GM18858 (cell line): ENCODE measurements at regions not wholly inside any gene's neighbourhood (a gene's known extent, or its start where the extent isn't known, plus 50 kb on each side); places are given as distances from the start of the nearest gene placed in this dataset.
"Not testable (repeated sequence)": the region's sequence is repeated elsewhere in the genome, so short reads cannot be mapped to it uniquely, and the experiment has no call there.

Experiments used
- ATAC-seq: cut with Tn5 transposase; IDR thresholded peaks from one replicate; pipeline ENCODE4 v1.9.1; 2021; ENCODE audit not compliant: unreplicated experiment

DNA sequence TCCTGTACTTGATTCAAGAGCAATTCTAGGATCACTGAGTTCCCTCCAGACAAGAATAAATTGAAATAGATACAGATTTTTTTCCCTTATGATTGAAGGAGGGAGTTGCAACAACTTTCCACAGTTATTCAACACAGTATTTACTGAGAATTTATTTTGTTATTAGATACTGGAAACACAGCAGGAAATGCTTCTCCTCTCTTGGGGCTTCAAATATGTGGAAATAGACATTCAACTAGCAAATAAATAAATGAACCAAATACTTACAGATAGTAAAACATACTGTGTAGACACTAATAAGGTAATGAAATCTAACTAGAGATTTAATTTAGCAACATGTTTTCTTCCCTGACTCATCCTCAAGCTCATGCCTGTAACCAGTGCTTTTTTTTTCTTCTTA, 169.2 kb downstream of the LNPK start:
- ATAC-seq: no peak

DNA sequence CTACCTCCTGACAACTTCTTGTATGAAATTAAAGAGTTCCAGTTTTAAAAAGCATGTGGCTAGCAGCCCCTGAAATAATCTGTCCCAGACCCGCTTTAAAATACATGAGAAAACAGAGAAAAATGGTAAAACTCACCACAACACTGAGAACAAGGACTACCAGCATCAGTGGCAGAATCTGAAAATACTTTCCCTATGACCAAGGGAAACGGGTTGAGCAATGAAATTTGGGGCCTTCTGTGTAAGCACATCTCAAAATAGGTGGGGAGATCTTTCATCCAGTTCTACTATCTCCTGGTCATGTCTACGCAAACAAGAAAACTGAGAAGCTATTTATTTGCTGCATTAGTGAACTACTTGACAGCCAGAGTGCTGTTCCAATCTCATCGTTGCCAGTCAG, 172.3 kb downstream of the LNPK start:
- no peak for ATAC-seq

DNA sequence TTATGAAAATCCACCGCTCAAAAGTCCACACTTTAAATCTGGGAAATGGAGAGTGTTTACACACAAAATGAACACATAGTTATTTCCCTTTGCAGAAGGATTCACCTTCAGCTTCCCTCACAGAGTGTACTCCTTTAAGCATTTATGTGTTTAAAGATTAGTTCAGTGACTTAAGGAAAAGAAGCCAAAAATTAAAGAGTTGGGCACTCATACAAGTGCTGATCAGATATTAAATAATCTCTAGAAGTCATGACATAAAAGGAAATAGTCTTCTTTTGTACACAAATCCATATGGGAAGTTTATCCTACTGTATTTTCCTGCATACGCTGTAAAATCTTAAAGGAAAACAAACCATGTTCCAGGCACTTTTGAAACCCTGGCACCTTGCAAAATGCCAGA, 174.2 kb downstream of the LNPK start:
- no peak for ATAC-seq

DNA sequence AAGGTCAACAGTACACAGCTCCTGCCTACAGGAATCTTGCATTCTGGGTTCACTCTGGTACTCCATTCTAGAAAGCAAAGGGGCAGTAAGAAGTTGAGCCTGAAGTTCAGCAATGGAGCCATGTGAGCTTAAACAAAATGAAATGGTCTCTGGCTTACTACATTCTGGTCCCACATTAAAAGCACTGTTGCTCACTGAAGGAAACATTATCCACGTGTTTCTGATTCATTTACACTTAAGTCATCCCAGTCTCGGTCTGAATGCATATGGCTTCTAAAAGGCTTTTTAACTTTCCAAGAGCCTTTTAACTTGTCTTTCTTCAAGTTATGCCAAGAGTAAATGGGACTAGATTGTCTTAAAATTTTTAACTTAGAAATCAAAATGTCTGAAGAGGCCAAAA, 177.8 kb downstream of the LNPK start:
- no peak for ATAC-seq

DNA sequence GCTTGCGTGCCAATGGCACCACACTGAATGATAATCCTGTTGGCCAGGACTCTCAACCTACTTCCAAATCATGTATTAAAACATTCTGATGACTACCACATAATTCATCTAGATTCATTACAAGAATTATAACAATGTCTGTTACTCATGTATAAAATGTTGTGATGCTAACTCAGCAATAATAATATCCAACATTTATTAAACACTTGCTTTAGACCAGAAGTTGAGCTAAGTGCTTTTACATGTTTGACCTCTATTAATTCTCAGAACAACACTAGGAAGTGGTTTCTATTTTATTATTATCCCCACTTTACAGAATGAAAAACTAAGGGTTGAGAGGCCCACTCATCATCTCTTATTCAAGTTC, 178.4 kb downstream of the LNPK start:
- ATAC-seq: no peak

DNA sequence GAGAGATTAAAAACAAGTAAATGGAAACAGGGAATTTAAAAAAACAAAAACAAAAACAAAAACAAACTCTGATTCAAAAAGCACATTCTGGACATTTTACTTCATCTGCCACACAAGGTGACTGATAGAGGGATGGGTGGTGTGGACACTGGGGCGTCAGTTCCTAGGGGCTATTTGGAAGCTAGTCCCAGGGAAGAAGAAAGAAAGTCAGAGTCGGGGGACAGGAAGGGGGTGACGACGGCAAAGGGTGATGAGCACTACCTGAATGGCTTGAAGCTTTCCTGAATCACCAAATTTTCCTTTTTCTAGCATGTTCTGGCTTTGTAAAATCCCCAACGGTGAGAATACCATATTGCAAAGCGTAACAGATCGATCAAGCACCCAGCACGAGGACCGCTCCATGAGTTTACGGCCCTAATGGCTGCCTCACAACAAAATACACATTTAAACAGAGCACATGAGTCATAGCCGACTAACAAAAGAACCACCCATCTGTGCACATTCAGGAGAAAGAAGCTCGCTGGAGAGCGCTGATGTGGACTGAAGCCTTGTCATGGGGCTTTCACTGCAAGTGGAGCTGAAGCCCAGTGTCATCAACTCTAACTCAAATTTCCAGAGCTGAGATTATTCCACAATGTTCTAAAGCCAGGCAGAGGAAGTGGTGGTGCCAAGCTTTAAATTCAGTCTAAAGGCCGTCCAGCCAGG, 178.9 kb downstream of the LNPK start:
- no peak for ATAC-seq

DNA sequence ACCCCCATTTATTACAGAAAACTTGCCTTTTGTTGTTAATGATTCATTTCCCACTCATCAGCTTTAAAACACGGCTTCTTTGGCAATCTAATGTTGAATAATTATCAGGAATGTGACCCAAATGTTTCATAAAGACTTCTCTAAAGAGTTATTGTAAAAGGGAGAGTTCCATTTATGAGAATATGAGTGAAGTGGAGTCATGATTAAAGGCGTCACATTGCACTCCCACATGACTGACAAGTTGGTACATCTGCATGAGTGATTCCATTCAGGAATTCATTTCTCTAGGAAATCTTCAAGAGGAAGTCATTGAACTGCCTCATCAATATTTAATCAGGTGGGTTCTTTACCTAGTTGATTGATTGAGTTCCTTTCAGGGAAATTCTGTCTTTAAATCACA, 184.8 kb downstream of the LNPK start:
- no peak for ATAC-seq

DNA sequence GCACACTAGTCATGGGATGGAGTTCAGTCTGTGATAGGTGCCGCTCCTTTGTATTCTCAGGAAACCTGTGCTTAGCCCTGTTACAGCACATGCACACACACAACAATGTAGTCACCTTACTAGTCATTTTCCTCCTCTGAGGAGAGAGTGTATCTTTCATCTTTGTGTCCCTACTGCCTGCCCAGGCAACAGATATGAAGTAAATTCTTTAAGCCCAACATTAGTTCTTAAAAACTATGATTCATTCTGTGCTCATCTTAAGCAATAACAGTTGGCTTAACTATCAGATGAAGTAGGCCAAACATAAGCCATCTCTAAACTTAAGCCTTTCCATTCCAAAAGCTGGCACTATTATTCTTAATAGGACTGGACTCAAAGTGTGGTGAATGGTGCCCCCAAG, 186.5 kb downstream of the LNPK start:
- no peak for ATAC-seq

DNA sequence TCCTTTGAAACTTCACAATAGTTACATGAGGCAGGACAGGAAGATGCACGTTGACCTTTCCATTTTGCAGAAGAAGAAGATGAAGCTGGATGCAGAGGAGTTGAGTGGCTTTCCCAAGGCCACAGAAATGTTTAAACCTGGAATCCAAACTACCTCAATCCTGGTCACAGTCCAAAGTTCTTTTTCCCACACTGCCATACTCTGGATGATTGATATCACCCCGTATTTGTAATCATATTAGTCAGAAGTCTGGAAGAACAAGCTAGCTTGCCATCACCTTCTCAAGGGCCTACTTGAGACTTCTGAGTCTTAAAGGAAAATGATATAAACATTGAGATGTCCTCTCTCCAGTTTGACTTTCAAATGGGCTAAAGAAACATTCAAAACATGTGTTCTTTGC, 190.1 kb downstream of the LNPK start:
- no peak for ATAC-seq

DNA sequence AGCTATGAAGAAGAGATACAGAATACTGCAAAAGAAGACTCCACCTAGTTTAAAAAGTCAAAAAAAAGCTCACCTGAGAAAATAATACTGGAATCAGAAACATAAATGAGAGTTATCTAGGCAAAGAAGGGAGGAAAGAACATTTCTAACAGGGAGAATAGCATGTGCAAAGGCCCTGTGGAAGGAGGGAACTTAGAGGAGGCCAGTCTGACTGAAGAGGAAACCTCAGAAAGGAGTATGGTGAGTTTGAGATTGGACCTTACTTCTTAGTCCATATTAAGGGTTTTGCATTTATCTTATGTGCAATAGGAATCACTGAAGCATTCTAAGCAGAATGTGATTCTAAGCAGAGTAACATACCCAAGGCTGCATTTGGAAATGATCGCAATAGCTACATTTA, 193.2 kb downstream of the LNPK start:
- no peak for ATAC-seq

DNA sequence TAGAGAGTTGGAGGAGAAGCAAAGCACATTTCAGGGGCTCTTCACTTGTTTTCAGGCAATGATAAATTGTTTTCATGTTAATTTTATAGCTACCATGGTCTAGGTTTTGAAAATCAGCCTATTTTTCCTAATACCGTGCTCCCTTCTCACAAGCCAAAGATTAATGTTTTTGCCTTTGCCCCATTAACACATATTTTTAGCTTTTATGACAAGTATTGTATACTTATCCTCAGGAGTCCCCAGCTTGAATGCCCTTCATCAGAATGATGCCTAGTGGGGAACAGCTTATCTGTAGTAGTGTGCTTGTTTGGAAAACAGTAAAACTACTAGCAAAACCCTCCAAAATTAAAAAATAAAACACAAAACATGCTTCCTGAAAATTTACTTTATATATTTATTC, 194.0 kb downstream of the LNPK start:
- ATAC-seq: no peak

DNA sequence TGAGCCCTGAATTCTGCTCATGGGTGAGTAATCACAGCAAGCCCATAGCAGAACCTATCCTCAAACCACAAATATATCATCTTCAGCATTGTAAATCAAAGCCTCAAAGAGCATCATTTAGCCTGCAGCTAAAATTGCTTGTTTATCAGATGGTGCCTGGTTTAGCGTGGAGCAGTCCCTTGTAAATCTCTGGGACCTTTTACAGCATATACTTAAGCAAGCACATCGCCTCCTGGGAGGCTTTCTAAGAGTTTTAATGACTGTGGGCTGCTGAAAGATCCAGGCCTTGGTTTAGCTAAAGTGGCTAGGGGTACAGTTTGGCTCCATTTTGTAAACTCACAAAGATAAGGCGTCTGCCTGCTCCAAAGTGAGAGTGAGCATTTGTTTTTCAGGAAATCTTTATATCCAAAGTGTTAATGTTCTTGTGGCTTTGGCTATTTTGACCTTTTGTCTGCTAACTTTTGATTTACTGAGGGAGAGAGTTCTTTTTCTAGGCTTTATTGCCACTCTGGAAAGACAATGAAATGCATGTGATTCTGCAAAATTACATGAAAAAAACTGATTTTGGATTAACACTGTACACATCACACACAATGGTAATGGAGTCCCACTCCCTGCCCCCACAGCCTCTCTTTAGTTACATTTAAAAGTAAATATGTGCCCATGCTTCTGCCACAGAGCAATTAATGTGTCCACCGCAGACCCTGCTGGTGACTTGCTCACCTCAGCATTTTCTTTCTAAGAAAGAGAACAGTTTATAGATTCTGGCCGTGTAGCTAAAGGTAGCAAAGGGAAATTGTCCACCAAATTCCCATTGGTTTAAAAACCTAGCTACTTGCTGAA, 194.8 kb downstream of the LNPK start:
- no peak for ATAC-seq

DNA sequence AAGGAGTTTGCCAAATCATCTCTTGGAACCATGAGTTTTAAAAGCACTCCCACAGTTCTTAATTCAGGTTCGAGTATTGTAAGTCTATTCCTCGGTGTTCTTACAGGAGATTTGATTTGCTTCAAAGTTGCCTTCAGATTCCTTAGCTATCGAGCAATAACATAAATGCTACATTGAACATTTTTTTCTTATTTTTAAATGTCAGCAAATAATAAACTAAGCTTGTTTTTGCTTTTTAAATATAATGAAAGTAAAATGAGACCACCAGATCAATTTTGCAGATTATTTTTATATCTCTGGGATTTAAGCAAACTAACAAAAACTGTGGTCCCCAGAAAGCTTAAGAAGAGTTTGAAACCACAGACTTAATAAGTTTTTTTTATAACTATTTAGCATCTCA, 195.5 kb downstream of the LNPK start:
- ATAC-seq: no peak

DNA sequence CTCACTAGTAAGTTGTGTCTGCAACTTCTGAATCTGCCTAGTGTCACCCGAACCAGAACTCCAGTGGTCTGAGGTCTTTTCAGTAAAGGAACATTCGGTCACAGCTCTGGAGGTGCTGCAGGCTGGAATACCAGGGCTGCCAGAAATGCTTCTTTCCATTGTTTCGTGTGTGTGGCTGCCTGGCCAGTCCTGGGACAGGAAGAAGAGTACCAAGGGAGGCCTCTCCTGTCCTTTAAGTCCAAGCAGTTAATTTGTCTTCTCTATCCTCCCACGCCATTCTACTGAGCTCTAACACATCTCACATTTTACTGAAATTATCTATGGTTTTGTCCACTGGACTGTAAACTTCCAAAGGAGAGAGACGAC, 196.0 kb downstream of the LNPK start:
- ATAC-seq: no peak

DNA sequence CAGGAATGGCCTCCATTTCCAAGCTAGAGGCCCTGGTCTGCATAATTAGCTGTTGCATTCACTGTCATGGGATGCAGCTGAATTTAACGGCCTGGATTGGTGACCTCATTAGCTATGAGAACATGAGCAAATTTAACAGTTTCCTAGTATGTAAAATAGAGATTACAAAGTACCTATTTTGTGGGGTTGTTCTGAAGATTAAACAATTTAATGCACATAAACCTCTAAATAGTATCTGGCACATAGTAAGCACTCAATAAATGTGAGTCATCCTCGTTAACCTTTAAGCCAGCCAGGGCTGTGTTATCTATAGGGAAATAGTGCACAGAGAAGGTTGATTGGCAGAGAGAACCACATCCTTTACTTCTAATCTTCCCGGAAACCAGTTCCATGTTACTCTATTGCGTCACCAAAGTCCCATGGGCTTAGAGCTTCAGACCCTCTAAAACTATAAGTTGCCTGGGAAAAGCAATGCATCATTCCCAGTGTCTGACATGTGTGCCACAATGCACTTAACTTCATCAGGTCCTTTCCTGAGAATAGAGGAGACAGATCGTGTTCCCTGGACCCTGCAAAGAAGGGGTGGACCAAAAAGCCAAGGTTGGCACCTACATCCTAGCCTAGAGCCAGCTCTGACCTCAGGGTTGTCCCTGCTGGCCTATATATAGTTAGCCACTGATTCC, 196.5 kb downstream of the LNPK start:
- no peak for ATAC-seq

DNA sequence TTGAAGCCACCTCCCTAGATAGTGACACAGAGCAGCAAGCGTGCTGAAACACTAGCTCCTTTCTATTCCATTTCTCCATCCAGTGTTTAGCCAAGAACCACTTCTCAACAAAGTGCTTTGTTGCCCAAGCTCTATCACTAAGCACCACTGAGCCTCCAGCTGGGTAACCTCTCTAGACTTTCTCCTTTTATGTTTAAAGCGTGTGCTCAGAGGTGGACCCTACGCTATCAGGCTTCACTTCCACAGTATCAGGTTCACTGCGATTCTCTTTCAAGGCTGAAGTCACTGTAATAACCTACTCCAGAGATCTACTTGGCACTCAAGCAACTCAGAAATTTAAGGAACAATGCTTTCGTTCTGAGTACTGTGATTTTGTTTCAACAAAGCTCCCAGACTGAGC, 197.9 kb downstream of the LNPK start:
- no peak for ATAC-seq

DNA sequence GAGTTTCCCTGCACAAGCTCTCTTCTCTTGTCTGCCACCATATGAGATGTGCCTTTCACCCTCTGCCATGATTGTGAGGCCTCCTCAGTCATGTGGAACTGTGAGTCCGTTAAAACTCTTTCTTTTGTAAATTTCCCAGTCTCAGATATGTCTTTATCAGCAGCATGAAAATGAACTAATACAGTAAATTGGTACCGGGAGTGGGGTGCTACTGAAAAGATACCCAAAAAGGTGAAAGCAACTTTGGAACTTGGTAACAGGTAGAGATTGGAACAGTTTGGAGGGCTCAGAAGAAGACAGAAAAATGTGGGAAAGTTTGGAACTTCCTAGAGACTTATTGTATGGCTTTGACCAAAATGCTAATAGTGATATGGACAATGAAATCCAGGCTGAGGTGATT, 205.6 kb downstream of the LNPK start:
- ATAC-seq: not testable (repeated sequence)

DNA sequence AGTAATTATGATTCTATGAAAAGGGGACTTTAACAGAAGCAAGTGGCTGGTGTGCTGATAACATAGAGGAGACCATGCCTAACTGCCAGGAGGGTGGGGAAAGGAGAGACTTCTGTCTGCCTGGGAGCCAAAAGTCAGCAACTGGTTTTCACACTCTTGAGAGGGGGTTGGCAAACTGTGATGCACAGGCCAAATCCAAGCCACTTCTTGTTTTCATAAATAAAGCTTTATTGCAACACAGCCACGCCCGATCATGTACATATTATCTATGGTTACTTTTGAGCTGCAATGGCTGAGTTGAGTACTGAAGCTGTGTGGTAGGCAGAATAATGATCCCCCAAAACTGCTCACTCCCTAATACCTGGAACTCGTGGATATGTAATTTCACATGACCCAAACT, 208.4 kb downstream of the LNPK start:
- no peak for ATAC-seq

DNA sequence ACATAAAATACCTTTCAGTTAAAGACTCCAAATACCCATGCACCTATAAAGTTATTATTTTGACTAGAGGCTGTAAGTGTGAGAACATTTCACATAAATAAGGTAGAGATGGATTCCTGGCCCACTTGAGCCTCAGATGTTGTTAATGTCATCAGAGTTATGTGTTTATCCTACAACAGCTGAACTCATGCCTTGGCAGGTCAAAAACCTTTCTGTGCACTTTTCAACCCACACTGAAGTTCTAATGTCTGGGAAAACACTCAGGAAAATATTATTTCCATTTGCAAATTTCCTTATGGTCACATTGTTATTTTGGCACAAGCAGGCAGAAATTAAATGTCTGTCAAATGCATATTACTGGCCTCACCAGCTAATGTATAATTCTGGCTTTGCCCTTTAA, 209.2 kb downstream of the LNPK start:
- ATAC-seq: no peak

DNA sequence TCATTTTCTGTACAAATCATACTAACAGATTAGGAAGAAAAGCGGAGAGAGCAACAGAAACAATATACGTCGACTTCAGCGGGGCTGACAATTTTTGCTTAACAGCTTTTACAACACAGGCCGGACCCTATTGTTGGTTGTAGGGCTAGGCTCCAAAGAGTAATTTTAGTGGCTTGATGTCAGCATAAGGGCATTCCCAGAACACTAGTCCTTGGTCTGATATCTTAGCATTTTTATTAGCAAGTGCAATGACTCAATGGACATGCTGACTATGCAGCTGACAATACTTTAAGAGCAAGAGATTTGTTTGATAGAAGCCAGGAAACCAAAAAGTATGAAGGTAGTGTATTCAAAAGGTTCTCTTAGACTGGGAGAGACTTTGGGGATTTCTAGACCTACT, 209.9 kb downstream of the LNPK start:
- ATAC-seq: no peak

DNA sequence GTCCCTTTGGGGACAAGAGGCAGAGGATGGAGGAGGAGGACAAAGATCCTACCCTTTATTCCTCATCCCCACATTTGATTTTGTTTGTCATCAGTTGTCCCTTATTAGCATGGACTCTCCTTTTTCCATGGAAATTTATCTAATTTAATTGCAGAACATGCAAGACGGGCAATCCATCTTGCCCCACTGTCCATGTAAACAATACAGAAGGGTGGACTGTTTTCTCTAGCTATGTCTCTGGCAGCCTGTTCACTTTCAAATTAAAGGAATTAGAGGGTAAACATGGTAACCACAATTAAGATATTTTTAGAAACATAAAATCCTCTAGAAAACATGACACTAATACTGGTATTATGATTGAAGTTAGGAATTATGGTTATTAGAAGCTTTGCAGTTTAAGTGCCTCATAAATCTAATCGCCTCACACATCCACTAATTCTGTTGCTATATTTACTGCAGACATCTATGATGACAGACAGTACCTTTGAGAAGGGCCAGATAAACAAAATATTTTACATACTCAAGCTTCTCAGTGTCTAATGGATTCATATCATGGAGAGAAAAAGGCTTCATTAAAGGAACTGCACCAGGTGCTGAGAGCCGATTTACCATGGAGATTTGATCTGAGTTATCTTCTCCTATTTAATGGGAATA, 215.5 kb downstream of the LNPK start:
- no peak for ATAC-seq

DNA sequence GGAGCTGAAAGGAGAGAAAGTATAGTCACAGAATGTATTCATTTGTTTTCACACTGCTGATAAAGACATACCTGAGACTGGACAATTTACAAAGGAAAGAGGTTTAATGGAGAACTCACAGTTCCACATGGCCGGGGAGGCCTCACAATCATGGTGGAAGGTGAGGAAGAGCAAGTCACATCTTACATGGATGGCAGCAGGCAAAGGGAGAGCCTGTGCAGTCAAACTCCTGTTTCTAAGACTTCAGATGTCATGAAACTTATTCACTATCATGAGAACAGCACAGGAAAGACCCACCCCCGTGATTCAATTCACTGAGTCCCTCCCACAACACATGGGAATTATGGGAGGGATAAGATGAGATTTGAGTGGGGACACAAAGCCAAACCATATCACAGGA, 224.7 kb downstream of the LNPK start:
- ATAC-seq: not testable (repeated sequence)
